ENCODE measurements at regions not wholly inside any gene's neighbourhood (a gene's known extent, or its start where the extent isn't known, plus 50 kb on each side); places are given as distances from the start of the nearest gene placed in this dataset.

- Histone ChIP-seq H3K4me3 (ENCODE audit: low read length) (no peak overlapping the region), H3K9me3 (ENCODE audit: control insufficient read depth, insufficient read depth, low read length) (no peaks in the 10 kb centered on the region), H3K27ac (ENCODE audit: low read length) (no peak overlapping the region), H3K4me1 (ENCODE audit: control insufficient read depth, insufficient read depth, low read length) (no peaks in the 10 kb centered on the region), H3K36me3 (ENCODE audit: control insufficient read depth, insufficient read depth, low read length) (no peaks in the 10 kb centered on the region), H3K27me3 (ENCODE audit: control insufficient read depth, insufficient read depth, low read length) (no peaks in the 10 kb centered on the region)
- Mint-ChIP-seq H3K27ac (no peak overlapping the region), H3K4me3 (no peak overlapping the region), H3K27me3 (ENCODE audit: low read depth in 2 of 2) (peaks cover 9 to 12% of the 10 kb centered on the region in 2 donors), H3K4me1 (no peaks in the 10 kb centered on the region), H3K36me3 (no peaks in the 10 kb centered on the region), H3K9me3 (no peaks in the 10 kb centered on the region)
- 56% methylated on average over 3 of the region's 3 CpGs for WGBS (ENCODE audit: insufficient coverage)
- no peak for TF ChIP-seq CTCF (IDR thresholded peaks at IDR 0.05)
- DNase-seq (no peak), ATAC-seq (no peak)
- intact Hi-C loops (cut with micrococcal nuclease): no loop called here
Measured at GRCh38 chr3:150077107-150077506, 106.4 kb upstream of the PFN2 start.

- no peaks in the 10 kb centered on the region for H3K9me3 Mint-ChIP-seq
- no peak overlapping the region for H3K4me3 Mint-ChIP-seq
- peaks cover 9 to 12% of the 10 kb centered on the region in 2 donors for H3K27me3 Mint-ChIP-seq (ENCODE audit: low read depth in 2 of 2)
- TF ChIP-seq CTCF (IDR thresholded peaks at IDR 0.05): no peak
- intact Hi-C loops (cut with micrococcal nuclease): no loop called here
- H3K27ac ChIP-seq (ENCODE audit: low read length): no peak overlapping the region
- WGBS (ENCODE audit: insufficient coverage): 88% methylated on average over 1 of the region's 2 CpGs
- H3K4me1 ChIP-seq (ENCODE audit: control insufficient read depth, insufficient read depth, low read length): no peaks in the 10 kb centered on the region
- H3K36me3 ChIP-seq (ENCODE audit: control insufficient read depth, insufficient read depth, low read length): no peaks in the 10 kb centered on the region
- no peaks in the 10 kb centered on the region for H3K36me3 Mint-ChIP-seq
- ATAC-seq (no peak), DNase-seq (no peak)
- H3K4me1 Mint-ChIP-seq: no peaks in the 10 kb centered on the region
- H3K9me3 ChIP-seq (ENCODE audit: control insufficient read depth, insufficient read depth, low read length): no peaks in the 10 kb centered on the region
- no peak overlapping the region for H3K27ac Mint-ChIP-seq
- H3K4me3 ChIP-seq (ENCODE audit: low read length): no peak overlapping the region
- H3K27me3 ChIP-seq (ENCODE audit: control insufficient read depth, insufficient read depth, low read length): no peaks in the 10 kb centered on the region
Measured at GRCh38 chr3:150076443-150076842, 105.7 kb upstream of the PFN2 start.

GRCh38 chr3:150075417-150075865, 104.7 kb upstream of the PFN2 start:
- Mint-ChIP-seq H3K4me3 (no peak overlapping the region), H3K27me3 (ENCODE audit: low read depth in 2 of 2) (peaks cover 14 to 21% of the 10 kb centered on the region in 2 donors), H3K36me3 (no peaks in the 10 kb centered on the region), H3K27ac (no peak overlapping the region), H3K9me3 (no peaks in the 10 kb centered on the region), H3K4me1 (no peaks in the 10 kb centered on the region)
- no peak for TF ChIP-seq CTCF (IDR thresholded peaks at IDR 0.05)
- no peak overlapping the region for H3K27ac ChIP-seq (ENCODE audit: low read length)
- H3K4me3 ChIP-seq (ENCODE audit: low read length): no peak overlapping the region
- H3K27me3 ChIP-seq (ENCODE audit: control insufficient read depth, insufficient read depth, low read length): no peaks in the 10 kb centered on the region
- DNase-seq: no peak
- ATAC-seq: no peak
- no peaks in the 10 kb centered on the region for H3K4me1 ChIP-seq (ENCODE audit: control insufficient read depth, insufficient read depth, low read length)
- no peaks in the 10 kb centered on the region for H3K36me3 ChIP-seq (ENCODE audit: control insufficient read depth, insufficient read depth, low read length)
- intact Hi-C loops (cut with micrococcal nuclease): no loop called here
- 91% methylated on average over 11 of the region's 11 CpGs for WGBS (ENCODE audit: insufficient coverage)
- no peaks in the 10 kb centered on the region for H3K9me3 ChIP-seq (ENCODE audit: control insufficient read depth, insufficient read depth, low read length)

GRCh38 chr3:150074697-150075416, 104.2 kb upstream of the PFN2 start:
- H3K4me3 ChIP-seq (ENCODE audit: low read length): no peak overlapping the region
- H3K9me3 Mint-ChIP-seq: no peaks in the 10 kb centered on the region
- no peaks in the 10 kb centered on the region for H3K36me3 ChIP-seq (ENCODE audit: control insufficient read depth, insufficient read depth, low read length)
- H3K27me3 ChIP-seq (ENCODE audit: control insufficient read depth, insufficient read depth, low read length): peaks cover 2% of the 10 kb centered on the region
- H3K4me1 Mint-ChIP-seq: no peaks in the 10 kb centered on the region
- no peak for ATAC-seq
- peaks cover 15 to 24% of the 10 kb centered on the region in 2 donors for H3K27me3 Mint-ChIP-seq (ENCODE audit: low read depth in 2 of 2)
- no peak overlapping the region for H3K27ac ChIP-seq (ENCODE audit: low read length)
- no peaks in the 10 kb centered on the region for H3K36me3 Mint-ChIP-seq
- H3K4me1 ChIP-seq (ENCODE audit: control insufficient read depth, insufficient read depth, low read length): no peaks in the 10 kb centered on the region
- no peak overlapping the region for H3K4me3 Mint-ChIP-seq
- TF ChIP-seq CTCF (IDR thresholded peaks at IDR 0.05): no peak
- 91% methylated on average over 4 of the region's 7 CpGs for WGBS (ENCODE audit: insufficient coverage)
- intact Hi-C loops (cut with micrococcal nuclease): no loop called here
- no peak overlapping the region for H3K27ac Mint-ChIP-seq
- DNase-seq: no peak
- H3K9me3 ChIP-seq (ENCODE audit: control insufficient read depth, insufficient read depth, low read length): no peaks in the 10 kb centered on the region

Data from natural killer cell (primary cell).